GM21576 (cell line): ENCODE measurements at regions not wholly inside any gene's neighbourhood (a gene's known extent, or its start where the extent isn't known, plus 50 kb on each side); places are given as distances from the start of the nearest gene placed in this dataset.
"Not testable (repeated sequence)": the region's sequence is repeated elsewhere in the genome, so short reads cannot be mapped to it uniquely, and the experiment has no call there.

Source experiments
- ATAC-seq: cut with Tn5 transposase; IDR thresholded peaks from one replicate; pipeline ENCODE4 v1.9.1; 2021; ENCODE audit warnings: mild to moderate bottlenecking, moderate library complexity; ENCODE audit not compliant: unreplicated experiment

GRCh38 chr2:71926876-71927756, 220.5 kb downstream of the CYP26B1 start:
- ATAC-seq = no peak

GRCh38 chr2:71926089-71926447, 221.6 kb downstream of the CYP26B1 start:
- ATAC-seq = no peak

GRCh38 chr2:71925268-71926088, 222.2 kb downstream of the CYP26B1 start:
- no peak for ATAC-seq

- peak; percentile 73 for ATAC-seq
Measured at GRCh38 chr2:71923887-71924533, 223.7 kb downstream of the CYP26B1 start.

- no peak for ATAC-seq
Measured at GRCh38 chr2:71923143-71923525, 224.5 kb downstream of the CYP26B1 start.

GRCh38 chr2:71922499-71923142, 225.0 kb downstream of the CYP26B1 start:
- no peak for ATAC-seq

GRCh38 chr2:71922091-71922490, 225.6 kb downstream of the CYP26B1 start:
- ATAC-seq = no peak

GRCh38 chr2:71920819-71921218, 226.8 kb downstream of the CYP26B1 start:
- not testable (repeated sequence) for ATAC-seq

- ATAC-seq = no peak
Measured at GRCh38 chr2:71919708-71920107, 228.0 kb downstream of the CYP26B1 start.

GRCh38 chr2:71910277-71910676, 237.4 kb downstream of the CYP26B1 start:
- ATAC-seq = no peak

- no peak for ATAC-seq
Measured at GRCh38 chr2:71908798-71909197, 238.9 kb downstream of the CYP26B1 start.

GRCh38 chr2:71907503-71907902, 240.2 kb downstream of the CYP26B1 start:
- ATAC-seq = no peak

GRCh38 chr2:71906357-71906973, 241.2 kb downstream of the CYP26B1 start:
- no peak for ATAC-seq

GRCh38 chr2:71905205-71905604, 242.5 kb downstream of the CYP26B1 start:
- no peak for ATAC-seq

GRCh38 chr2:71903841-71904240, 243.8 kb downstream of the CYP26B1 start:
- ATAC-seq = no peak

GRCh38 chr2:71901466-71901865, 246.2 kb downstream of the CYP26B1 start:
- ATAC-seq = no peak

- ATAC-seq = no peak
Measured at GRCh38 chr2:71898851-71899681, 248.6 kb downstream of the CYP26B1 start.

GRCh38 chr2:71898375-71898774, 249.3 kb downstream of the CYP26B1 start:
- no peak for ATAC-seq

GRCh38 chr2:71897836-71898235, 249.8 kb downstream of the CYP26B1 start:
- ATAC-seq = no peak

- no peak for ATAC-seq
Measured at GRCh38 chr2:71897137-71897480, 250.6 kb downstream of the CYP26B1 start.
